Activated gamma-delta T cell (primary cell): ENCODE measurements at regions not wholly inside any gene's neighbourhood (a gene's known extent, or its start where the extent isn't known, plus 50 kb on each side); places are given as distances from the start of the nearest gene placed in this dataset.

Experiments
- DNase-seq: peaks from one replicate; lab custom pipeline; 2025; lab: John Stamatoyannopoulos, UW

DNA sequence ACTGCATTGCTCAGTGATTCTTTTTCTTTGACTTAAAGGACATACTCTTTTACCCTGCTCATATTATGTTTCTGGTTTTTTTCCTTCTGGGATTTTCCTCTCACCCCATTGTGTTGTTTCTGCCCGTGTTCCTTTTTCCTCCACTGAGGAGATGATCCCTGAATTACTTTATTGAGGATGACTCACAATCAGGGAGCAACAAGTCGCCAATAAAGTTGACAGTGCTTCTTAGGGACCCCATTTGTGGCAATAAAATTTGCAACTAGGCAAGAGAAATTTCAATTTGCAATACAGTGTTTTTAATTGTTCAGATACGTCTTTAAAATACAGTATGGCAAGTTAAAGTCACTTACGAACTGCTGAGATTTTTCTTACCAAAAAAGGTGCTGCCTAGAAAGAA, 217.9 kb downstream of the SOX4 start:
- no peak for DNase-seq

- DNase-seq: no peak
These were observed 222.7 kb downstream of the SOX4 start for GRCh38 chr6:21816231-21816630.

DNA sequence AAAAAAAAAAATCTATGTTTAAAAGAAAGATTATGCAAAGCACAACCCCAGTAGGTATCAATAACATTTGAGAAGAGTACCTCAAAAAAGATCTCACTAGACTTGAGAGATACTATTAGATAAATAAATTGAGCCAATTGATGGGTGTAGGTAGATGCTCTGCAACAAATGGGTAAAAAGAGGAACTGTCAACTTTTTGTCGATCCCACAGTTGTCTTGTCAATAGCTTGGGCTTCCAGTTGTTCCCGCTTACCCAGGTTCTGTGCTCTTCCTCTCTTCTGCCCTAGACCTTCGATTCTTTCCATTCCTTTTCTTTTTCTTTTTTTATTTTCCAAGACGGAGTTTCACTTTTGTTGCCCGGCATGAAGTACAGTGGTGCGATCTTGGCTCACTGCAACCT, 226.9 kb downstream of the SOX4 start:
- no peak for DNase-seq

- DNase-seq: no peak
These were observed 229.8 kb downstream of the SOX4 start for GRCh38 chr6:21823371-21823770.

GRCh38 chr6:21824431-21825177, 231.1 kb downstream of the SOX4 start:
- DNase-seq: no peak

GRCh38 chr6:21826023-21826422, 232.5 kb downstream of the SOX4 start:
- DNase-seq: no peak

DNA sequence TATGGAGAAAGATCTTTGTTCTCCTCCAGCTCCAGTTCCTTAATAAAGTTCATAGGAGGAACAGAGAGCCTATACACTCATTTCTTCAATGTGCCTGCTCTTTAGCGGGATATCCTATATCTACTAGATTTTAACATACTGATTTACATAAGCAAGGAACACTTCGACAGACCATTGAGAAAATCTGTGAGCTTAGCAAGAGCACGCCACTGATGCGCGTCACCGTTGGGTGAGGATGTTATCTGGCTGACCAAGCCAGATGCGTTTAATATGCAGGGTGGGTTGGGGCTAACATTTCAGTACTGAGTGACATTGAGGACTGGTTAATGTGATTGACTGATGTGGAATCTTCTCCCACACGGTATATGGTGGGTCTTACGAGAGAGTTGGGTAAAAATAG, 233.4 kb downstream of the SOX4 start:
- DNase-seq: no peak

DNA sequence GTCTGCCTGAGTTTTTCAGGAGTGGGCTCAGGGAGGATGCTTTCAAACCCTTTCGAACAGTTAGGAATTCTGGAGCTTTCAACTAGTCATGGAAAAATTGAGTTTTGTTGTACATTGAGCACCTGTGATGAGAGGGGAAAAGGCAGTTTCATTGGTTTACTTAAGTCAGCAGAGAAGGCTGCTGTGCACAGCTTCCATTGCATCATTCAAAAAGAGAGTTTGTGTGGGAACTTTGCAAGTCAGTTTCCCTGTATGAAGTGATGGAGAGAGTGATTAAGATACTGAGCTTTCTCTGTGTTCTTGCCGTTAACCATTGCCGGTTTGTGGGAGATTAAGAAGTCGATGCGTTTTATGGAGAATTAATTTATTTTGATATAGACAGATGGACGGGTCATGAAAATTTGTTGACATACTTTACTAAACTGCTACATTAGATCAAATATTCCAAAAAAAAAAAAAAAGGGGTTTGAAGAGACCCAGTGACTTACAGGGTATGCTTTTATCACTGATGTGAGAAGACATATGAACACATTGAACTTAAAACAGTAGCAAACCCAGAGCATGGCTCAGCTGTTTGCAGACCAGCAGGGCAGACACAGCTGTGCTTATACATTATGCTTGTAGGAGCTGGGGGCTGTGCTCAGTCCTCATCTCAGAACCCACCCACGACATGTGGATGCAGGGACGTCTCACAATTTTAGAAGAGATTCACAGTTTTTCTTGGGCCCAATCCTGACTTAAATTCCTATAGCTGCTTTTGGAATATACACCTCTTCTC, 234.1 kb downstream of the SOX4 start:
- DNase-seq: no peak

- DNase-seq: no peak
These were observed 235.2 kb downstream of the SOX4 start for GRCh38 chr6:21828704-21829103.

- no peak for DNase-seq
These were observed 235.6 kb downstream of the SOX4 start for GRCh38 chr6:21829126-21829525.

DNA sequence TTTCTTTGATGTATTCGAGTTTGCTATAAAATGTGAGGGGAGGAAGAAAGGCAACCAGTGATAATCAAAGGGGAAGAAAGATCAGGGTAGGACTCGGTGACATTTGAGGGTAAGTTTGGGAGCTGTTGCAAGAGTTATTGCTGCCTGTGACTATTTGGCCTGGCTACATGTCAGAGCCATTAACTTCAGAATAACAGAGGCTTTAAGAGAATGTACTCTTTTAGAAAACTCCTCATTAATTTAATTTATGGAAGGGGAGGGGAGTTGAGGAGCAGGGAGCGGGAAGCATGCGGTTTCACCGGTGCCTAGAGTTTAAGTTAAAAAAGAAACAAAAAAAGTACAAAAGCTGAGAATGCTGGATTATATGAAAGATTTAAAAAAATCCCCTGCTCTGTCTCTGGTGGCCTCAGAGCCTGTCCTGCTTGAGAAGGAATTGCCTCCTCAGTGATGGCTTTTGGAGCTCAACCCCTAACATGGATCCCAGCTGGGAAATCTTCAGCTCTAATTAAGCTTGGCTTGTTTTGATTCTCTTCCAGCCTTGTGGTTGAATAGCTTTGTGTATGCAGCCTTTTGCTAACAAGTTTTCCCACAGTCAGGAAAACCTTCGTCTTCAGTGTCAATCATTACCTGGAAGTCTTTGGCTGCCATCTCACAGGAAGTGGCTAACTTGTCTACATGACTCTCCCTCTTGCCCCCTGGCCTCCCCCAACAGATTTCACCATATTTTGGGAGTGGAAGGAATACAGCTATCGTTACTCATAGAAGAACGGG, 238.2 kb downstream of the SOX4 start:
- no peak for DNase-seq

DNA sequence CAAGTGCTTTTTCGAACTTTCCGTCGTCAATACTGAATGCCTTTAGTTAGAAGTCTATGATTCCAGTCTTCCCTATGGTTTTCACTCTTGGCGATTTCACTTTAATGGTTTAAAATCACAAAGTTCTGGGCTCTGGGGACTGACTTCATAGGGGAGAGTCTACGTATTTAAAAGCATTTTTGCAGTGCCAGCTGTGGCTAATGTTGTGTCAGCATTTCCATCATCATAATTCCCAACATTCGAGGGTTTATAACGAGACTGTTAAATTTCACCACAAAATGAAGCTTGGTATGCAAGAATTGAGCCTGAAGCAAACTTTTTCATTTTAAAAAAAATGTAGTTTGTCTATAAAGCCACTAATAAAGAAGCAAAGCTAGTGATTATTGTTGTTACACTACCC, 242.7 kb downstream of the SOX4 start:
- DNase-seq: no peak

DNA sequence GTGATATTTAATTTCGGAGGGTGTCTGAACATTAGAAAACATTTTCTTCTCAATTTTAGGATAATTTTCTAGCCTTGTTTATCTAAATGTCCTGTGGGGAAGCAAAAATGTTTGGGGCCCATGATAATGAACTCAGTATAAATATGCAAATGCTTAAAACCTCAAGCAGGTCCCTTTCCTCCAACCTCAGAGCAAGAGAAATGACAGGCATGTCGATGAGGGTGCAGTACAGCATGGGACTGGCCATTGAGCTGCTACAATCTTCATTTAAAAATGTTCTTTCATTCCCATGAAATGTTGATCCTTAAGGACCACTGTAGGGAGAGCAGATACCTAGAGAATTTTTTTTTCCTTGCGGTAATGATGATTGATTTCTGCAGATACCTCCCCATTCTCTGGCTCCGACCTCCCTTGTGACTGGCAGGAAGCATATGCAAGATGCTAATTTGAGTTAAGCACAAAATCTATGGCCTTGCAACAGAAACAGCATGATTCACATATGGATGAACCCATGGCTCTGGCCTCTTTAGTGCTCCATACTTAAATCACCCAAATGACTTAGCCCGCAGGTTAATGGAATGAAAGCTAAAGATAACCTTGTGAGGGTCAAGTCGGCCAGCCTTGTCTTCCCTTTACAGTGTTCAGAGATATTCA, 243.3 kb downstream of the SOX4 start:
- no peak for DNase-seq

- DNase-seq: no peak
These were observed 246.9 kb downstream of the SOX4 start for GRCh38 chr6:21840428-21840827.

DNA sequence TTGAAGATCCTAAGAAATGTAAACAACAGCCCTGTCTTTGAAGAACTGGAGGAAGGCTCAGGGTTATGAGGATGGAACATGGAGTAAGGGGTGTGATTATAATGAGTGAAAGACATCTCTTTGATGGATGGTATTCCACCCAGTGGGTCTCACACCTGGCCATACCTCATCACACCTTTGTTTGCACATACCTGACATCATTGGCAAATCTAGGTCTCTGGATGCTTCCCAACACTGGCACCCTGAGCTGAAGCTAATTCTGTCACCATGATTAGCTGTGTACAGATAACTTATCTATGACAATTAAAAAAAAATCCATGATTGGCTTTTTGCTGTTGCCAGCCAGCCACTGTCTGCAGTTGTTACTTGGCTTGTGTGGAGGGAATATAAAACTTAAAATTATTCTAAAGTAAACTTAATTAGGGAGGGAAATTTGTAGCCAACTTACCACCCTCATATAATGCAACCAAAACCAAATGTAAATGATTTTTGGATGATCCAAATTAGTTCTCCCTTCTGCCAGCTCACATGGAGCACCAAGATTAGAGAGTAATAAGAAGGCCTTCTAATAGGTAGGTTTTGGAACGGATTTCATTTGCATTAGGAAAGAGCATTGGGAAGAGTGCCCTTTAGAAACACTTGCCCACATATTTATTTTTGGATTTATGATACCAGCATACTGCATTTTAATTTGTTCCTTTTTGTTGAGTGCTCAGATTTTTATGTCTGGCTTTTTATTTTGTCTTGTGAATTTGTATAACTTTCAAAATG, 249.5 kb downstream of the SOX4 start:
- DNase-seq: no peak

DNA sequence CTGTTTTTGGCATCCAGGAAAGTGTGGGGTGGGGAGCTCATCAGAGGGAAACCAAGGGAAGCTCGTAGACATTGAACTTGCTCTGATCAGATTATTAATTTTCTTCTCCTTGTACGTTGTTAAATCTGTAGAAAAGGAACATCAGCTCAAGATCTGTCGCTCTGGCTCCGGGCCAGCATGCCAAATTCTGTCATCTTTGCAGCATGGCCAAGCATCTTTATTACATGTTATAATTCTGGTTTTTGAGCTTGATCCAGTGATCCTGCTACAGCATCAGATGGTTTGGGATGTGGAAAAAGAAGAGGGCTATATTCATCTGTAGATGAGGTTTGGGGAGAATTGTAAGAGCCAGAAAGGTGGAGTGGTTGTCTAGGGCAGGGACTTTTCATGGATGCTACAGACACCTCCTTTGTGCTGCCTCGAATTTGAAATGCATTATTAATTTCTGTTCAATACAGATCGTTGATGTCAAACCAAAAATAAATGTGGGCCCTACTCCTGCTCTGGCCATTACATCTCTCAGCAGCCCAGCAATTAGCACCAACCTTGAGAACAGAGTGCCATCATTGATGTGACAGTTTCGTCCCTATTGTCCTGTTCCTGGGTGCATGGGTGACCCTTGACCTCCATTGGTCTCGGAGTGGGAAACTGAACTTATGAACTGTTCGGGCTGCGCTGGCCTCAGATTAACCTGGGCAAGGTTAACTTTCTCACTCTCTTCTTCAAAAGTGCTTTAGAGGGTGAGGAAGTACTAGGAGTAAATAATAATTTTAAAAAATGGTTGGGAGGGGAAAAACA, 250.8 kb downstream of the SOX4 start:
- DNase-seq: no peak

DNA sequence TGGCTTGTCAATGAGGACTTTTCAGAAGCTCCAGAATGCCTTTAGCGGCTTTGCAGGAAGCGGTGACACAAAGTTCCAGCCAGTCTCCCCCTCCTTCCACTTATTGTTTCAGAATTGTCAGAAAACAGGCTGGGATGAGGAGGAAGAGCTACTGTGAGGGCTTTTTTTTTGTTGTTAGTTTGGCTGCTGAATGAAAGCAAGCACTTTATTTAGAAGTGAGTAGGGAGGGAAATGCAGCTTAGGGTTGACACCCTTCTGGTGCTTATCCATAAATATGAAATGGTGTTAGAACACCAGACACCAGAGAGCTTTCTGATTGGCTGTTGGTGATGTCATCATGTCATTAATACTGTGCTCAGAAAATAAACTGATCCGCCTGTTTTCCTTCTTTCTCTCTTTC, 251.5 kb downstream of the SOX4 start:
- DNase-seq: no peak

- DNase-seq: no peak
These were observed 252.0 kb downstream of the SOX4 start for GRCh38 chr6:21845439-21846140.

GRCh38 chr6:21846541-21847451, 253.2 kb downstream of the SOX4 start:
- no peak for DNase-seq
